NCI-H82 treated with DMSO at 0.1 percent for 48 hours (cell line): ENCODE measurements at regions not wholly inside any gene's neighbourhood (a gene's known extent, or its start where the extent isn't known, plus 50 kb on each side); places are given as distances from the start of the nearest gene placed in this dataset.
A peak's percentile ranks its signal among the peaks of the same experiment; 100 is the strongest.

Source experiments
- DNase-seq: peaks from one replicate; lab custom pipeline; 2025; ENCODE audit not compliant: unreplicated experiment; lab: John Stamatoyannopoulos, UW

- no peak for DNase-seq
Observed at GRCh38 chr3:106167728-106168127, 298.9 kb upstream of the CBLB start.

- DNase-seq, result no peak
Observed at GRCh38 chr3:106168962-106169750, 300.3 kb upstream of the CBLB start.

- DNase-seq, result no peak
Observed at GRCh38 chr3:106170636-106171035, 301.8 kb upstream of the CBLB start.

GRCh38 chr3:106172101-106172500, 303.3 kb upstream of the CBLB start:
- no peak for DNase-seq

- DNase-seq, result no peak
Observed at GRCh38 chr3:106172780-106173179, 304.0 kb upstream of the CBLB start.

- DNase-seq, result no peak
Observed at GRCh38 chr3:106175276-106175675, 306.5 kb upstream of the CBLB start.

GRCh38 chr3:106176734-106177133, 307.9 kb upstream of the CBLB start:
- no peak for DNase-seq

GRCh38 chr3:106182950-106183511, 314.2 kb upstream of the CBLB start:
- DNase-seq, result no peak

GRCh38 chr3:106183762-106184391, 315.1 kb upstream of the CBLB start:
- DNase-seq, result no peak

- DNase-seq, result no peak
Observed at GRCh38 chr3:106184540-106185457, 316.0 kb upstream of the CBLB start.

GRCh38 chr3:106185949-106186348, 317.1 kb upstream of the CBLB start:
- no peak for DNase-seq

GRCh38 chr3:106190296-106190695, 321.5 kb upstream of the CBLB start:
- no peak for DNase-seq

- DNase-seq, result no peak
Observed at GRCh38 chr3:106191211-106191610, 322.4 kb upstream of the CBLB start.

GRCh38 chr3:106191913-106192312, 323.1 kb upstream of the CBLB start:
- no peak for DNase-seq

GRCh38 chr3:106193876-106194275, 325.1 kb upstream of the CBLB start:
- no peak for DNase-seq

- DNase-seq, result no peak
Observed at GRCh38 chr3:106194726-106195125, 325.9 kb upstream of the CBLB start.

GRCh38 chr3:106197532-106198194, 328.9 kb upstream of the CBLB start:
- no peak for DNase-seq

- DNase-seq, result no peak
Observed at GRCh38 chr3:106204160-106204868, 335.5 kb upstream of the CBLB start.

- DNase-seq, result peak; percentile 63
Observed at GRCh38 chr3:106206146-106206545, 337.3 kb upstream of the CBLB start.

- DNase-seq, result no peak
Observed at GRCh38 chr3:106206613-106207012, 337.8 kb upstream of the CBLB start.
